HG02885 (cell line): ENCODE measurements at regions not wholly inside any gene's neighbourhood (a gene's known extent, or its start where the extent isn't known, plus 50 kb on each side); places are given as distances from the start of the nearest gene placed in this dataset.

Source experiments
- ATAC-seq: cut with Tn5 transposase; IDR thresholded peaks from one replicate; pipeline ENCODE4 v1.9.1; 2021; ENCODE audit warnings: mild to moderate bottlenecking; ENCODE audit not compliant: unreplicated experiment, poor library complexity

- ATAC-seq: no peak
Observed at GRCh38 chr1:38376577-38376976, 330.0 kb upstream of the POU3F1 start.

DNA sequence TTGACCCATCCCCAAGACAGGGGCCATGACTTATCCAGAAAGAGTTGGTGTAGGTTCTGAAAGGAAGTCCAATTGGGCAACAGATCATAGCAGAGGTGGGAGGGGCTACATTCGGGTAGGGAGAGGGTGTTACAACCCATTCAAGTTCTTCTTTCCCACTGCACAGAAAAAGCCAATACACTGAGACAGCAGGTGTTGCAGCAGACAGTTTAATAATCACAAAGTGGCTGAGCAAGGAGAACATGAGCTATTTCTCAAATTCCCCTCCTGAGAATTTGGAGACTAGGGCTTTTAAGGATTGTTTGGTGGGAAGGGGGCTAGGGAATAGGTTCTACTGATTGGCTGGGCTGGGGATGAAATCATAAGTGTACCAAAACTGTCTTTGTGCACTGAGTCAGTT lies 328.4 kb upstream of the POU3F1 start:
- no peak for ATAC-seq

GRCh38 chr1:38371505-38371844 lies 324.9 kb upstream of the POU3F1 start:
- no peak for ATAC-seq

DNA sequence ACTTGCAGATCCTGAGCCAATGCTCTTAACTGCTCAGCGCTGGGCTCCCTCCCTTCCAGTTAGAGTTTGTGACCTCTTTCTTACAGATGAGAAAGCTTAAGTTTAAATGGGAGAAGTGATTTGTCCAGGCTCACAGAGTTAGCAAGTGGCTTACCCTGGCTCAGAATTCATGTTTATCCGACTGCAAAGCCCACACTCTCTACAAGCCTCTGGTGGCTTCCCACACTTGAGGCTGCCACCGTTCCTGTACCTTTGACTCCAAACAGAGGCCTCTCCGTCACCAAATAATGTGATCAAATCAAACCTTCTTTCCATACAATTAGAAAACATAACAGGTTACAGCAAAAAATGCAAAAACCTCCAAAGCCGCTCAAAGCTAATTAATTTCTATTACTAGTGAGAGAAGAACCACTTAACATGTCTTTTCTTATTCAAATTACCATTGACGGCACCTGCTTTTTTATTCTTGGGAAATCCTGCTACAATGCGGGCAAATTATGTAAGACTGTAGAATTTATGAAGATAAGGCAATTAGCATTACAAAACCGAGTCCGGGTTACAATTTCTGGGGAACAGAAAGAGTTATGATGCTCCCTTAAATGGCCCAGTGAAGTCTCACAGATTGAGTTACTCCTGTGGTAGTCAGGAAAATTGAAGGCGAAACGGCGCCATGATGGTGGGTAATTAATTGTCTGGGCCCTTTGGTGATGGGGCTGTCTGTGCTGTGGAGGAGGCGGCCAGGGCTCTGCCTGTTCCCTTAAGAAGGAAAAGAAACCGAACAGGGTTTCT lies 324.3 kb upstream of the POU3F1 start:
- ATAC-seq: no peak

GRCh38 chr1:38365242-38365641 lies 318.6 kb upstream of the POU3F1 start:
- ATAC-seq: no peak

GRCh38 chr1:38361566-38361965 lies 315.0 kb upstream of the POU3F1 start:
- no peak for ATAC-seq

DNA sequence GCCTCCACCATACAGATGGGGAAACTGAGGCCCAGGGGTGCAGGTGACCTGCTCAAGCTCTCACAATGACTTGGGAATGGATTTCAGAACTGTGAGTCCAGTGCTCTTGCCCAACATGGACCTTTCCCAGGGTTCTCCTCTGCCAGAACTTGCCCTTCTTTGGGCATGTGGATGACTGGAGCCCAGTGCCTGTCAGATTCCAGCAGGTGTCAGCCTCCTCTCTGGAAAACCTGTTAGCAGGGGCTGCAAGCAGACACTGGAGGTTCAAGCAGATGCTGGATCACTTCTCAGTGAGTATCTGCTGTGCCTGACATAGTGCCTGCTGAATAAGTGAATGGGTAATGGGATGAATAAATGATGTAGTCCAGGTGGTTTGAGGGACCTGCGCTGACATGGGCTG lies 314.2 kb upstream of the POU3F1 start:
- ATAC-seq: no peak

GRCh38 chr1:38353956-38354355 lies 307.4 kb upstream of the POU3F1 start:
- no peak for ATAC-seq

- no peak for ATAC-seq
Observed at GRCh38 chr1:38352869-38353268, 306.3 kb upstream of the POU3F1 start.

GRCh38 chr1:38347446-38348175 lies 301.0 kb upstream of the POU3F1 start:
- no peak for ATAC-seq

- ATAC-seq: no peak
Observed at GRCh38 chr1:38344716-38345115, 298.1 kb upstream of the POU3F1 start.

DNA sequence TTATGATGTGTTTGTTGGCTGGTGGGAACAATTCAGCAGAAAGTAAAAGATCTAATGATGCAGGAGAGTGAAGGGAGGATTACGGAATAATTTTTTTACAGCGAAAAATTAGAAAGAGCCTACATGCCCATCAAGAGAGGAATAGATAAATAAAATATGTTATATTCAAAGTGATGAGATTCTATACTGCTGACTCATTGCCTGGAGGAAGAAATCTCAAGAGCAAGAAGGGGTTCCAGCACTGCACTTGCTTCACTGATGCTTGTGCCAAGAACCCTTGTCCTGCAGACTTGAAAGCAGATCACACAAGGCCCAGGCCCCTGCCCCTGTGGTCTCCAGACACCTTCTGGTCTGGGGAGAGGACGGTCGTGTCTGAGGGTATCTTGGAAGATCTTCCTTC lies 295.1 kb upstream of the POU3F1 start:
- no peak for ATAC-seq

DNA sequence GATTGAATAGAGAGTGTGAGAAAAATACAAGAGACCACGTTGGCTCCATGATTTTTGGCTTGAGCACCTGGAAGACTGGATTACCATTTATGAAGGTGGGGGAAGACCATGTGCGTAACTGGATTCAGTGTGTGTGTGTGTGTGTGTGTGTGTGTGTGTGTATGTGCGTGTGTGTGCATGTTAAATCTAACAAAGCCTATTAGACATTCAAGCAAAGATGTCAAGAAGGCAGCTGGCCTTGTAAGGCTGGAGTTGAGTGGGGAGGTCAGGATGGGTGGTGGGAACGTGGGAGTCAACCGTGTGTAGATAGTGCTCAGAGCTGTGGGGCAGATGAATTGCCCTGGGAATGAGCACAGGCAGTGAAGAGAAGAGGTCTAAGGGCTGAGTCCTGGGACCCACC lies 293.8 kb upstream of the POU3F1 start:
- ATAC-seq: no peak

- ATAC-seq: no peak
Observed at GRCh38 chr1:38337711-38338110, 291.1 kb upstream of the POU3F1 start.

DNA sequence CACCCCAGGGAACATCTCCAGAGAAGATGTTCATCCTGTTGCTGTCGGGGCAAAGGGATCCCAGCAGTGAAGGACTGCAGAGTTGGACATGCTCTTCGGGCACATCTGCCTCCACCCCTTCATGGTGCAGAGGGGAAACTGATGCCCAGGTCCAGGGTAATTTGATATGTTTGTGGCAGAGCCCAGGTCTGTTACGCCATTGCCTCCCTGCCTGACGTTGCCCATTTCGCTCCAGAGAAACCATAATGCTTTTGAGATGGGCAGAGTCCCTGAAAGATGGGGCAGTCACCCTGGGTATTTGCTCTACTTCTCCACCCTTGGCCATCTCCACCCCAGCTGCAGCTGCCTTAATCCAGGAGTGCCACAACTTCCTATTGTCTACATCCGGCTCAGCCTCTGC lies 290.4 kb upstream of the POU3F1 start:
- ATAC-seq: no peak

- no peak for ATAC-seq
Observed at GRCh38 chr1:38336301-38336923, 289.8 kb upstream of the POU3F1 start.

DNA sequence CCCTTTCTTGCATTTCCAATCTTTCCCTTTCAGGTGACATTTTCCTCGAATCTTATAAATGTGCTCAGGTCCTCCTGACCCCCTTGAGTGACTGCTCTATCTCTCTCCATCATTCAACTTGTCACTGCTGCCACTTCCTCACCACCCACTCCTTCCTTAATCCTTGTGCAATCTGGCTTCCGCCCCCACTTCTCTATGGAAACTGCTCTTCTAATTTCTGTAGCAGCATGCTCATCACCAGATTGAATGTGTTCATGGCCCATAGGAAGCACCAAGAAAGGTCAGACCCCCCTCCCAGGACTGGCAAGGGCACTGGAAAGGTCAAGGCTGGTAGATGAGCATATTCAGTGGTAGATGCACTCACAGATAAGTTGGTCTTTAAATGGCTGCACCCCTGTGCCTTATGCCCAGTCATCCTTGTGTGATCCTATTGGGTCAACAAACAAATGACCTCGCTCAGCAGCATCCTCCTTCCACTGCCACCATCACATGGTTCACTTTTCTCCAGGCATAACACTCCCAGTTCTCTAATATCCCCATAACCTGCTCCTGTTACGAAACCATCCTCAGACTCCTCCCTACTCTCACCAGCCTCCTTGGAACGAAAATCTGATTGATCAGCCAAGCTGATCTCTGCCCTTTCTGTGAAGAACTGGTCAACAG lies 288.5 kb upstream of the POU3F1 start:
- no peak for ATAC-seq

GRCh38 chr1:38332649-38333310 lies 286.2 kb upstream of the POU3F1 start:
- no peak for ATAC-seq

DNA sequence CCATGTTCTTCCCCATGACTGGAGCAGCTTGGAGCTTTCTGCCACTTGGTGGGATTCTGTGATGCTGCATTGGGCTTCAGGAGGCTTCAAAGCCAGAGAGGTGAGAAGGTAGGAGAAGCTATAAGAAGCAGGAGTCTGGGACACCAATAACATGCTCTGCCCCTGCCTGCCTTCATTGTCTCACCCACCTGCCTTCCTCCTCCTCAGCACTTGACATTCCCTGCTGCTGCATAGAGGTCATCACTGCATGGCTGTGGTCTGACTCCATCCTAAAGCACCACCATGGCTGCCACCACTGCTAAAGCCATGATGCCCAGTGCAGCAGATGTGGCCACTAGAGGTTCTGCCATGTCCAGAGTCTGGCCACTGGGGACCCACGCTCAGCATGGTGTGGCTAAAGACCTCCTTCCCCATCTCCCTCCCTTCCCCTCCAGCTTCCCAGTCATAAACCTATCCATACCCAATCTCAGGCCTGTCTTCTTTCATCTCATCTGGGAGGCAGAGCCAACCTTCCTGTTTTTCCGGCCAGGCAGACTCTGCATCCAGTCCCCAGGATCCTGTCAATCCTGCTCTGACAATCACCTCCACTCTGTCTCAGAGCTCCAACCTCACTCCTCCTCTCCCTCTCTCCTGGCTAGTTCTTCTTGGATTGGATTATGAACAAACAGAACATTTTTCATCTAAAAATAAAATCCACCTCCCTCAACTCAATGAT lies 285.1 kb upstream of the POU3F1 start:
- ATAC-seq: no peak

DNA sequence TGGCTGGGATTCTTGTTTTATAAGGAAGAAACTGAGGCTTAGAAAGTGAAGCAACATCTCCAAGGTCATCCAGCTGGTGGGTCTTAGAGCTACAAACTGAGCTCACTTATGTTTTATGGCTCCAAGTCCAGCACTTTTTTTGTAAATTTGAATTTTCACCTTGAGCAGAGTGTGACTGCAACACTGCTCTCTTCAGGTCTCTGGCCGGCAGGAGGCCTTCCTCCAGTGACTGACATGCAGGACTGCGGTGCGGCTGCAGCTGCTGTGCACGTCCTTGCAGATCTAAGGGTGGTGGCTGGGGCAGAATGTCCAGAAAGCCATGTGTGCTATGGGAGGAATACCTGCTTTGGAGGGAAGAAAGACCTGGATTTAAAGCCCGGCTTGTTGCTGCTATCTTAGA lies 284.2 kb upstream of the POU3F1 start:
- ATAC-seq: no peak
